ENCODE measurements at regions not wholly inside any gene's neighbourhood (a gene's known extent, or its start where the extent isn't known, plus 50 kb on each side); places are given as distances from the start of the nearest gene placed in this dataset.
A peak's percentile ranks its signal among the peaks of the same experiment; 100 is the strongest.

- no CpG with 5 or more reads among the region's 2 CpGs for WGBS, 2 experiments (ENCODE audit: insufficient coverage in 2 of 2)
- Histone ChIP-seq H3K36me3 (ENCODE audit: control insufficient read depth, insufficient read depth, low read length) (no peaks in the 10 kb centered on the region), H3K4me3 (ENCODE audit: extremely low read depth, insufficient read depth, low read length, poor library complexity, severe bottlenecking) (no peak overlapping the region), H3K9me3 (ENCODE audit: control insufficient read depth, low read length) (no peaks in the 10 kb centered on the region), H3K4me1 (ENCODE audit: control insufficient read depth, insufficient read depth, low read length, poor library complexity, severe bottlenecking) (no peaks in the 10 kb centered on the region), H3K27ac (ENCODE audit: low read depth, low read length, severe bottlenecking) (no peak overlapping the region)
These were observed 84.6 kb upstream of the TNIP3 start for GRCh38 chr4:121248747-121249146.

- no peaks in the 10 kb centered on the region for H3K9me3 ChIP-seq (ENCODE audit: control insufficient read depth, low read length)
- no peak overlapping the region for H3K27ac ChIP-seq (ENCODE audit: low read depth, low read length, severe bottlenecking)
- no peak overlapping the region for H3K4me3 ChIP-seq (ENCODE audit: extremely low read depth, insufficient read depth, low read length, poor library complexity, severe bottlenecking)
- 46 to 67% methylated on average over 1 of the region's 2 CpGs for WGBS, 2 experiments (ENCODE audit: insufficient coverage in 2 of 2)
- H3K36me3 ChIP-seq (ENCODE audit: control insufficient read depth, insufficient read depth, low read length), result no peaks in the 10 kb centered on the region
- no peaks in the 10 kb centered on the region for H3K4me1 ChIP-seq (ENCODE audit: control insufficient read depth, insufficient read depth, low read length, poor library complexity, severe bottlenecking)
These were observed 82.6 kb upstream of the TNIP3 start for GRCh38 chr4:121246698-121247097.

- Histone ChIP-seq H3K36me3 (ENCODE audit: control insufficient read depth, insufficient read depth, low read length) (no peaks in the 10 kb centered on the region), H3K9me3 (ENCODE audit: control insufficient read depth, low read length) (no peaks in the 10 kb centered on the region), H3K4me3 (ENCODE audit: extremely low read depth, insufficient read depth, low read length, poor library complexity, severe bottlenecking) (no peak overlapping the region), H3K4me1 (ENCODE audit: control insufficient read depth, insufficient read depth, low read length, poor library complexity, severe bottlenecking) (no peaks in the 10 kb centered on the region), H3K27ac (ENCODE audit: low read depth, low read length, severe bottlenecking) (no peak overlapping the region)
- no CpG with 5 or more reads among the region's 7 CpGs for WGBS, 2 experiments (ENCODE audit: insufficient coverage in 2 of 2)
These were observed 79.4 kb upstream of the TNIP3 start for GRCh38 chr4:121243485-121243884.

GRCh38 chr4:121242188-121242750, 78.1 kb upstream of the TNIP3 start:
- no peak overlapping the region for H3K27ac ChIP-seq (ENCODE audit: low read depth, low read length, severe bottlenecking)
- H3K4me1 ChIP-seq (ENCODE audit: control insufficient read depth, insufficient read depth, low read length, poor library complexity, severe bottlenecking), result no peaks in the 10 kb centered on the region
- 83 to 93% methylated on average over 1 of the region's 1 CpG for WGBS, 2 experiments (ENCODE audit: insufficient coverage in 2 of 2)
- H3K9me3 ChIP-seq (ENCODE audit: control insufficient read depth, low read length), result no peaks in the 10 kb centered on the region
- H3K4me3 ChIP-seq (ENCODE audit: extremely low read depth, insufficient read depth, low read length, poor library complexity, severe bottlenecking), result no peak overlapping the region
- H3K36me3 ChIP-seq (ENCODE audit: control insufficient read depth, insufficient read depth, low read length), result no peaks in the 10 kb centered on the region

- no peak overlapping the region for H3K4me3 ChIP-seq (ENCODE audit: extremely low read depth, insufficient read depth, low read length, poor library complexity, severe bottlenecking)
- no peaks in the 10 kb centered on the region for H3K36me3 ChIP-seq (ENCODE audit: control insufficient read depth, insufficient read depth, low read length)
- no peaks in the 10 kb centered on the region for H3K9me3 ChIP-seq (ENCODE audit: control insufficient read depth, low read length)
- no peaks in the 10 kb centered on the region for H3K4me1 ChIP-seq (ENCODE audit: control insufficient read depth, insufficient read depth, low read length, poor library complexity, severe bottlenecking)
- WGBS, 2 experiments (ENCODE audit: insufficient coverage in 2 of 2), result 63 to 90% methylated on average over 1 of the region's 2 CpGs
- no peak overlapping the region for H3K27ac ChIP-seq (ENCODE audit: low read depth, low read length, severe bottlenecking)
These were observed 75.8 kb upstream of the TNIP3 start for GRCh38 chr4:121239951-121240350.

- H3K4me3 ChIP-seq (ENCODE audit: extremely low read depth, insufficient read depth, low read length, poor library complexity, severe bottlenecking), result no peak overlapping the region
- peaks cover 8% of the 10 kb centered on the region for H3K4me1 ChIP-seq (ENCODE audit: control insufficient read depth, insufficient read depth, low read length, poor library complexity, severe bottlenecking)
- H3K27ac ChIP-seq (ENCODE audit: low read depth, low read length, severe bottlenecking), result no peak overlapping the region
- no peaks in the 10 kb centered on the region for H3K9me3 ChIP-seq (ENCODE audit: control insufficient read depth, low read length)
- H3K36me3 ChIP-seq (ENCODE audit: control insufficient read depth, insufficient read depth, low read length), result no peaks in the 10 kb centered on the region
- WGBS, 2 experiments (ENCODE audit: insufficient coverage in 2 of 2), result 94 to 97% methylated on average over 11 to 19 of the region's 26 CpGs
These were observed 74.3 kb upstream of the TNIP3 start for GRCh38 chr4:121238461-121238860.

- 83 to 94% methylated on average over 2 of the region's 2 CpGs for WGBS, 2 experiments (ENCODE audit: insufficient coverage in 2 of 2)
- Histone ChIP-seq H3K4me1 (ENCODE audit: control insufficient read depth, insufficient read depth, low read length, poor library complexity, severe bottlenecking) (peaks cover 8% of the 10 kb centered on the region), H3K4me3 (ENCODE audit: extremely low read depth, insufficient read depth, low read length, poor library complexity, severe bottlenecking) (no peak overlapping the region), H3K27ac (ENCODE audit: low read depth, low read length, severe bottlenecking) (no peak overlapping the region), H3K9me3 (ENCODE audit: control insufficient read depth, low read length) (no peaks in the 10 kb centered on the region), H3K36me3 (ENCODE audit: control insufficient read depth, insufficient read depth, low read length) (no peaks in the 10 kb centered on the region)
These were observed 72.9 kb upstream of the TNIP3 start for GRCh38 chr4:121237069-121237399.

GRCh38 chr4:121236353-121237068, 72.4 kb upstream of the TNIP3 start:
- H3K36me3 ChIP-seq (ENCODE audit: control insufficient read depth, insufficient read depth, low read length), result no peaks in the 10 kb centered on the region
- H3K4me3 ChIP-seq (ENCODE audit: extremely low read depth, insufficient read depth, low read length, poor library complexity, severe bottlenecking), result no peak overlapping the region
- H3K27ac ChIP-seq (ENCODE audit: low read depth, low read length, severe bottlenecking), result no peak overlapping the region
- H3K9me3 ChIP-seq (ENCODE audit: control insufficient read depth, low read length), result no peaks in the 10 kb centered on the region
- H3K4me1 ChIP-seq (ENCODE audit: control insufficient read depth, insufficient read depth, low read length, poor library complexity, severe bottlenecking), result peaks cover 8% of the 10 kb centered on the region
- 91 to 100% methylated on average over 6 of the region's 6 CpGs for WGBS, 2 experiments (ENCODE audit: insufficient coverage in 2 of 2)

- no peaks in the 10 kb centered on the region for H3K36me3 ChIP-seq (ENCODE audit: control insufficient read depth, insufficient read depth, low read length)
- 71% methylated on average over 1 of the region's 4 CpGs for WGBS, 2 experiments (ENCODE audit: insufficient coverage in 2 of 2)
These were observed 69.9 kb upstream of the TNIP3 start for GRCh38 chr4:121233982-121234381.

GRCh38 chr4:121229993-121230392, 65.9 kb upstream of the TNIP3 start:
- peaks cover 8% of the 10 kb centered on the region for H3K4me1 ChIP-seq (ENCODE audit: control insufficient read depth, insufficient read depth, low read length, poor library complexity, severe bottlenecking)
- H3K27ac ChIP-seq (ENCODE audit: low read depth, low read length, severe bottlenecking), result no peak overlapping the region
- no peaks in the 10 kb centered on the region for H3K36me3 ChIP-seq (ENCODE audit: control insufficient read depth, insufficient read depth, low read length)
- no peak overlapping the region for H3K4me3 ChIP-seq (ENCODE audit: extremely low read depth, insufficient read depth, low read length, poor library complexity, severe bottlenecking)
- WGBS, 2 experiments (ENCODE audit: insufficient coverage in 2 of 2), result 100% methylated on average over 2 of the region's 3 CpGs
- H3K9me3 ChIP-seq (ENCODE audit: control insufficient read depth, low read length), result no peaks in the 10 kb centered on the region

More at GRCh38 chr4:121233982-121234381, 69.9 kb upstream of the TNIP3 start:
- H3K27ac ChIP-seq (ENCODE audit: low read depth, low read length, severe bottlenecking), result peak overlapping the region; percentile 45
- peaks cover 8% of the 10 kb centered on the region for H3K4me1 ChIP-seq (ENCODE audit: control insufficient read depth, insufficient read depth, low read length, poor library complexity, severe bottlenecking)
- no peaks in the 10 kb centered on the region for H3K9me3 ChIP-seq (ENCODE audit: control insufficient read depth, low read length)
- no peak overlapping the region for H3K4me3 ChIP-seq (ENCODE audit: extremely low read depth, insufficient read depth, low read length, poor library complexity, severe bottlenecking)

- Histone ChIP-seq H3K36me3 (ENCODE audit: control insufficient read depth, insufficient read depth, low read length) (no peaks in the 10 kb centered on the region), H3K4me3 (ENCODE audit: extremely low read depth, insufficient read depth, low read length, poor library complexity, severe bottlenecking) (no peak overlapping the region), H3K4me1 (ENCODE audit: control insufficient read depth, insufficient read depth, low read length, poor library complexity, severe bottlenecking) (peaks cover 4% of the 10 kb centered on the region), H3K9me3 (ENCODE audit: control insufficient read depth, low read length) (no peaks in the 10 kb centered on the region), H3K27ac (ENCODE audit: low read depth, low read length, severe bottlenecking) (no peak overlapping the region)
- no CpG with 5 or more reads among the region's 1 CpG for WGBS, 2 experiments (ENCODE audit: insufficient coverage in 2 of 2)
These were observed 64.7 kb upstream of the TNIP3 start for GRCh38 chr4:121228848-121229247.

Measured in mesodermal cell (in vitro differentiated cells).